ENCODE measurements at regions not wholly inside any gene's neighbourhood (a gene's known extent, or its start where the extent isn't known, plus 50 kb on each side); places are given as distances from the start of the nearest gene placed in this dataset.

DNA sequence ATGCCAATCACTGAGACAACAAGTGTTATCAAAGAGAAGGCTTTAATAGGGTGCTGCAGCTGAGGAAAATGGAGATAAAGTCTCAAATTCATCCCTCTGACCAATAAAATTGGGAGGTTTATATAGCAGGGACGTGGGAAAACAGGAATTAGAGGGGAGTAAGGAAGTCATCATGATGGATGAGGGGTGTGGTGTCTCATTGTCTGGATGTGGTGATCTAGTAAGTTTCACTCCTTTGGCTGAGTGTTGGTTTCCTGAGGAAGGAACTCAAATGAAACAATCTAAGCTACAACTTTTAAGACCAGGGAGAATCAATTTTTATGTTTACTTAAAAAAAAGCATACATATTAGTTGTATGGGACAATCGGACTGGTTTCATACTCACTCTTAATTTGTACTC, 491.0 kb upstream of the KIRREL3 start:
- Mint-ChIP-seq H3K9me3 (peaks cover 12 to 13% of the 10 kb centered on the region in 2 donors), H3K27me3 (no peaks in the 10 kb centered on the region), H3K36me3 (no peaks in the 10 kb centered on the region), H3K4me3 (no peak overlapping the region), H3K27ac (no peak overlapping the region), H3K4me1 (no peaks in the 10 kb centered on the region)
- no peak for ATAC-seq (replicated peaks)
- DNase-seq, result no peak

DNA sequence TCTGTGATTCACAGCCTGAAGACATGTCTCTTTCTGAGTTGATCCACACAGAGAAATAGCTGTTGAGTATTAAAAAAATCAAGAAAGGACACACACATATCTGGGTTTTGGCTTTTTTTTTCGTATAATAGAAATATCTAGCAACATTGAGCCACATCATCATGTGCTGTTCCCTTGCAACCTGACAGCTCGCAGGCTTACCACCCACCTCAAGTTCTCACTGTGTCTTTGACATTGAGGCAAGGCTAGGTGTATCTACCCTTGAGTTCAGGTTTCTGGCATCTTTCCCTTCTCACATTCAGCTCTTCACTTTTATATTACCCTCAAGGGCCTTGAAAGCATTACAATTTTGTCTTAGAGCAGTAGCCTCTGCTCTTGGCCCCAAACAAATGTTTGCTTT, 490.3 kb upstream of the KIRREL3 start:
- no peaks in the 10 kb centered on the region for H3K27me3 Mint-ChIP-seq
- DNase-seq (no peak), ATAC-seq (replicated peaks) (no peak)
- H3K27ac Mint-ChIP-seq, result no peak overlapping the region
- H3K9me3 Mint-ChIP-seq, result peaks cover 12 to 13% of the 10 kb centered on the region in 2 donors
- no peak overlapping the region for H3K4me3 Mint-ChIP-seq
- H3K36me3 Mint-ChIP-seq, result no peaks in the 10 kb centered on the region
- no peaks in the 10 kb centered on the region for H3K4me1 Mint-ChIP-seq

GRCh38 chr11:127485541-127485940, 485.0 kb upstream of the KIRREL3 start:
- Mint-ChIP-seq H3K4me3 (no peak overlapping the region), H3K27ac (no peak overlapping the region), H3K27me3 (no peaks in the 10 kb centered on the region), H3K36me3 (no peaks in the 10 kb centered on the region), H3K9me3 (peaks cover 5 to 6% of the 10 kb centered on the region in 2 donors), H3K4me1 (no peaks in the 10 kb centered on the region)
- no peak for ATAC-seq (replicated peaks)
- DNase-seq, result no peak

DNA sequence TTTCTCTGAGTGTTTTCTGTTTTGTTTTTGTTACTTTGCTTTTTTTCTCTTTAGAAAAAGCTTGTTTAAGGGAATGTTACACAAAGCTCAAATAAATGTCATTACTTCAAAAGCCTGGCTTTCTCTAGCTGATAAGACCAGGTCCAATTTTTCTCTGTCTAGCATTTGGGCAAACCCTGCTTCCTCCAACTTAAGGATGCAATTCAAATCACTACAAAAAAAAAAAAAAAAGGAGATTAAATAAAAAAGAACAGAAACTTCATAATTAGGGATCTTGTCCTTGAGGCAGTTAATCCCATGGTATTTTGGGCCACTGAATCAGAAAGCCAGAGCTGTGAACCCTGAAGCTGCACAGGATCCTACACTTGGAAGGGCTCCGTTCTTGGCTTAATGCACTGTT, 480.8 kb upstream of the KIRREL3 start:
- DNase-seq (no peak), ATAC-seq (replicated peaks) (no peak)
- no peak overlapping the region for H3K27ac Mint-ChIP-seq
- H3K9me3 Mint-ChIP-seq, result no peaks in the 10 kb centered on the region
- H3K4me3 Mint-ChIP-seq, result no peak overlapping the region
- H3K4me1 Mint-ChIP-seq, result no peaks in the 10 kb centered on the region
- H3K27me3 Mint-ChIP-seq, result no peaks in the 10 kb centered on the region
- H3K36me3 Mint-ChIP-seq, result no peaks in the 10 kb centered on the region

DNA sequence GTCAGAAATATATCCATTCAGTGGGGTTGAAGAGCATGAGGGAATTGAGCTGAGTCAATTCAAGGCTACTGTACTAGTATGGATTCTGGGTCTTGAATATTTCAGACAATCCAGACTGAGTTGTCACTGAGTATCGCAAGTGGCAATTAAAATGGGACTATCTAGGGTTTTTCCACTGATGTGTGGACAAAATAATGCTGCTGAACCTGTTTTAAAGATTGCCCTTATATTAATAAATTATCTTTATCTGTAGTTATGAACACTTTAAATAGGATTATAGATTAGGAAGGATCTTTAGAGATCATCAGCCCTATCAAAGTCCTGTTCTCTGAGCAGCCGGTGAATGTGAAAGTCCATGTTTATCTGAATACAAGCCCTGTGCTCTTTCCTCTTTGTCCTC, 478.3 kb upstream of the KIRREL3 start:
- Mint-ChIP-seq H3K4me1 (no peaks in the 10 kb centered on the region), H3K27me3 (no peaks in the 10 kb centered on the region), H3K27ac (no peak overlapping the region), H3K36me3 (no peaks in the 10 kb centered on the region), H3K4me3 (no peak overlapping the region), H3K9me3 (no peaks in the 10 kb centered on the region)
- no peak for ATAC-seq (replicated peaks)
- DNase-seq, result no peak

DNA sequence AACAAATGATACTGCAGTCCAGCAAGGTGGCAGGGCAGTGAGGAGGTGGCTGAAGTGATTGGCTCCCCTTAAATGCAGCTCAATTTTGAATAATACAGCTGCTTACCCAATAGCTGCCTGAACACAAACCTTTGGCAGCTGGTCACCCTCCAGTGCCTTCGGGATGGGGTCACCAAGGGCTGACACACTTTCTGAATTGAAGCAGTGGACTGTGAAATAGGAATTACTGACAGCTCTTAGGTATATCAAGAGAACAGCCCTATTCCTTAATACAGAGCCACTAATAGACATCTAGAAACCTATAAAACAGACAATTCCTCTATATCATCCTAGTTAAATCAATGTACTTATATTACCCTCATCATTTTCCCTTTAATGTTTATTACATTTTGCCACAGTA, 474.2 kb upstream of the KIRREL3 start:
- DNase-seq (no peak), ATAC-seq (replicated peaks) (no peak)
- Mint-ChIP-seq H3K27me3 (no peaks in the 10 kb centered on the region), H3K4me1 (no peaks in the 10 kb centered on the region), H3K27ac (no peak overlapping the region), H3K9me3 (no peaks in the 10 kb centered on the region), H3K4me3 (no peak overlapping the region), H3K36me3 (no peaks in the 10 kb centered on the region)

- DNase-seq (no peak), ATAC-seq (replicated peaks) (no peak)
- H3K36me3 Mint-ChIP-seq, result no peaks in the 10 kb centered on the region
- peaks cover 4 to 6% of the 10 kb centered on the region in 2 donors for H3K9me3 Mint-ChIP-seq
- H3K27me3 Mint-ChIP-seq, result no peaks in the 10 kb centered on the region
- H3K4me1 Mint-ChIP-seq, result no peaks in the 10 kb centered on the region
- no peak overlapping the region for H3K27ac Mint-ChIP-seq
- no peak overlapping the region for H3K4me3 Mint-ChIP-seq
These were observed 471.9 kb upstream of the KIRREL3 start for GRCh38 chr11:127472505-127472904.

DNA sequence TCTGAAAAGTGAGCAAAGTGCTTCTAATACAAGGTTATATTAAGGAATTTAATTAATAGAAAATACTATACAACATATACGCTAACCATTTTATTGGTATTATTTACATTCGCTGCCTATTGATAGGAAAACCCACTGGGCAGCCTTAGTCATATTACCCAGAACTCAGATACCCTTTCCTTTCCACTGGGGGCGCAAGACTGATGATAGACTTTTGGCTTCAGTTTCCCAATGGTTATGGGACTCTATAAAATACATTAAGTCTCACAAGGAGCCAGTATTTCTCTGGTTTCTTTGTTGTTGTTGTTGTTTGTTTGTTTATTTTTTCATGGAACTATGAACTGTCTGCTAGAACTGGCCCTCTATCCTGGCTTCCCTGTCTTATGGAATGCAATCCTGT, 471.1 kb upstream of the KIRREL3 start:
- Mint-ChIP-seq H3K4me1 (no peaks in the 10 kb centered on the region), H3K9me3 (peaks cover 4 to 6% of the 10 kb centered on the region in 2 donors), H3K36me3 (no peaks in the 10 kb centered on the region), H3K27me3 (no peaks in the 10 kb centered on the region), H3K27ac (no peak overlapping the region), H3K4me3 (no peak overlapping the region)
- ATAC-seq (replicated peaks), result no peak
- no peak for DNase-seq

DNA sequence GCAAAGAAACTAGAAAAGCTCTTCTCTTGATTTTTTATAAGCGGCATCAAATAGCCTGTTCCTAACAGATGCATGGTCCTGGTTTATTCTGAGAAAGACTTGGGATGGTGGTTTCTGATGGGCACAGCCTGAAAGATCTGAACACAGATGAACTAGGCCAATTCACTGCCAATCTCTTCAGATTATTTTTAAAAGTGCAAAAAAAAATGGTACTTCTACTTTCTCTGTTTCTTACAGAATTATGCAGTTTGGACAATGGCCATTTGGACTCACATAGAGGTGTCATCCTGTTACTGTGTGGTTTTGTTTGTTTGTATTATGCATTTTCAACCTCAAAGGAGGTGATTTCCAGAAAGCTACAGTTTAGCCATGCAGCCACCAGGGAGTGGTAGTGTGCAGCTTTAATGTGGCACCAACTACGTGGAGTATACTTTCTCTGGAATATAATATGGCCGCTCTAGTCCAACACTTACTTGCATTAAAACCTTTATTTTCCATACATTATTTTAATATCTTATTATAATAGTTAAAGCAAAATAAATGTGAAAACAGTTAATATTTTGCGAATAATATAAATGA, 469.8 kb upstream of the KIRREL3 start:
- no peaks in the 10 kb centered on the region for H3K4me1 Mint-ChIP-seq

GRCh38 chr11:127464325-127464724, 463.8 kb upstream of the KIRREL3 start:
- no peak for DNase-seq
- H3K9me3 Mint-ChIP-seq, result peaks cover 0 to 2% of the 10 kb centered on the region in 2 donors
- no peaks in the 10 kb centered on the region for H3K36me3 Mint-ChIP-seq
- H3K27me3 Mint-ChIP-seq, result no peaks in the 10 kb centered on the region
- no peaks in the 10 kb centered on the region for H3K4me1 Mint-ChIP-seq
- no peak overlapping the region for H3K4me3 Mint-ChIP-seq
- no peak for ATAC-seq (replicated peaks)
- H3K27ac Mint-ChIP-seq, result no peak overlapping the region

More for the DNA sequence above, 469.8 kb upstream of the KIRREL3 start:
- no peaks in the 10 kb centered on the region for H3K36me3 Mint-ChIP-seq
- ATAC-seq (replicated peaks), result peak; percentile 45 to 48
- peaks cover 4 to 6% of the 10 kb centered on the region in 2 donors for H3K9me3 Mint-ChIP-seq
- DNase-seq, result no peak
- no peak overlapping the region for H3K27ac Mint-ChIP-seq
- no peaks in the 10 kb centered on the region for H3K27me3 Mint-ChIP-seq
- H3K4me3 Mint-ChIP-seq, result no peak overlapping the region

- DNase-seq (no peak), ATAC-seq (replicated peaks) (no peak)
- Mint-ChIP-seq H3K4me3 (no peak overlapping the region), H3K27me3 (no peaks in the 10 kb centered on the region), H3K36me3 (no peaks in the 10 kb centered on the region), H3K4me1 (no peaks in the 10 kb centered on the region), H3K27ac (no peak overlapping the region), H3K9me3 (no peaks in the 10 kb centered on the region)
These were observed 461.4 kb upstream of the KIRREL3 start for GRCh38 chr11:127462065-127462344.

DNA sequence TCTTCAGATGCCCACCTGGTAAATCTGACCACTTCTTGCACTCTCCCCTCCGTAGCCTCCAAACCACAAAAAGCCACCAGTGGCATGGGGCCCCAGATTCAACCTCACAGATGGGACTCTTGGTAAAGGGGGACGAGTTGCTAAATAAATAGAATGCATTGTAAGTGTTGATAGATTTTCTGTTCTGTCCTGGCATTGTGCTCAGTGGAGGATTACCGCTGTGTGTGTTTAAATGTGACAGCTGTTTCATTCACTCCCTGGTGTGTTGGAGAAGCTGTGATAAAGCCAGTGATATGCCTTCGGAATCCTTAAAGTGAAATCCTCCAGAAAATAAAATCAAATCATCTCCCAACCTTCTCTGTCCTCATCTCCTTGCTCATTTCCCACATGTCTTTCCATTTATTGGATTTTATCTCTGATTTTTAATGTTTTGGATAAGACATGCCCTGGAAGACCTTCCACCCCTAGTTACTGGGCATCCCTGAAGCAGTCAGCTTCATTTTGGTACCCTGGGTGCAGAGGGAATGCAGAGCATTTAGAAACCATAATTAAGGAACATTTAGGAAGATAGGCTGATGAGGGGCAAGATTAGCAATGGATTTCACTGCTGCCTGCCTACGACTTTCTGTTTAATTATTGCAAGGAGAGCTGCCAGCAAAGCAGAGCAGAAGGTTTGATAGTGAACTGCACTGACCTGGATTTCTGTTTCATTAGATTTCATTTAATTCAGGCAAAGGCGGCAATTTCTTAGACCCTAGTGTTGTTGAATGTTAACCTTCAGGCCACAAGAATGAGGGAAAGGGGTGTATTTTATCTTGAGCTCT, 460.9 kb upstream of the KIRREL3 start:
- Mint-ChIP-seq H3K9me3 (no peaks in the 10 kb centered on the region), H3K27ac (no peak overlapping the region), H3K27me3 (no peaks in the 10 kb centered on the region), H3K36me3 (no peaks in the 10 kb centered on the region), H3K4me3 (no peak overlapping the region), H3K4me1 (no peaks in the 10 kb centered on the region)
- no peak for ATAC-seq (replicated peaks)
- DNase-seq, result no peak

DNA sequence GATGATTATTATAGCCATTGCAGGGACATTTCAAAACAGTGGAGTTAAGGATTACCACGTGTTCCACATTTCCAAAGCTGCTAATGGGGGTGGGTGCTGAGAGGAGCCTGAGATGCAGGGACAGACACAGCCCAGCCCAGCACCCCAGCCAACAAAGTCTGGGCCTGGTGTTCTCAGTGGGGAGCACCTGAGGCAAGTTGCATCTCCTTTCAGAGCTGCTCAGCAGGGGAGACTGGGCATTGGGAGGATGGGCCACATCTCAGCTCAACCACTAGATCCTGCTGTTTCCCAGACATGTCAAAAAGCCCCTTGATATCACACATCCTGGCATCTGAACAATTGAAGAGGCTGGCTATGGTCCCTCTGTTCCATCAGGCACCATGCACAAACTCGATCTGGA, 458.0 kb upstream of the KIRREL3 start:
- Mint-ChIP-seq H3K4me3 (no peak overlapping the region), H3K4me1 (no peaks in the 10 kb centered on the region), H3K9me3 (no peaks in the 10 kb centered on the region), H3K27ac (no peak overlapping the region), H3K27me3 (no peaks in the 10 kb centered on the region), H3K36me3 (no peaks in the 10 kb centered on the region)
- ATAC-seq (replicated peaks) (no peak), DNase-seq (no peak)

- H3K4me1 Mint-ChIP-seq, result no peaks in the 10 kb centered on the region
- H3K27ac Mint-ChIP-seq, result no peak overlapping the region
- no peak for ATAC-seq (replicated peaks)
- no peak overlapping the region for H3K4me3 Mint-ChIP-seq
- no peaks in the 10 kb centered on the region for H3K27me3 Mint-ChIP-seq
- no peaks in the 10 kb centered on the region for H3K36me3 Mint-ChIP-seq
- H3K9me3 Mint-ChIP-seq, result no peaks in the 10 kb centered on the region
- DNase-seq, result no peak
These were observed 454.3 kb upstream of the KIRREL3 start for GRCh38 chr11:127454856-127455255.

GRCh38 chr11:127452533-127452932, 452.0 kb upstream of the KIRREL3 start:
- no peak for DNase-seq
- H3K36me3 Mint-ChIP-seq, result no peaks in the 10 kb centered on the region
- no peaks in the 10 kb centered on the region for H3K9me3 Mint-ChIP-seq
- no peak overlapping the region for H3K27ac Mint-ChIP-seq
- no peak overlapping the region for H3K4me3 Mint-ChIP-seq
- H3K4me1 Mint-ChIP-seq, result no peaks in the 10 kb centered on the region
- no peaks in the 10 kb centered on the region for H3K27me3 Mint-ChIP-seq
- ATAC-seq (replicated peaks), result no peak
